ENCODE measurements at regions not wholly inside any gene's neighbourhood (a gene's known extent, or its start where the extent isn't known, plus 50 kb on each side); places are given as distances from the start of the nearest gene placed in this dataset.
"Not testable (repeated sequence)": the region's sequence is repeated elsewhere in the genome, so short reads cannot be mapped to it uniquely, and the experiment has no call there.

- no peak for DNase-seq
These were observed 51.1 kb upstream of the CRY1 start for GRCh38 chr12:107144441-107144840.

GRCh38 chr12:107144990-107145389, 51.6 kb upstream of the CRY1 start:
- no peak for DNase-seq

GRCh38 chr12:107145397-107145796, 52.0 kb upstream of the CRY1 start:
- DNase-seq = no peak

- no peak for DNase-seq
These were observed 54.8 kb upstream of the CRY1 start for GRCh38 chr12:107148107-107148506.

- DNase-seq = no peak
These were observed 59.0 kb upstream of the CRY1 start for GRCh38 chr12:107152315-107152714.

GRCh38 chr12:107159384-107159900, 66.1 kb upstream of the CRY1 start:
- DNase-seq = no peak

- DNase-seq = no peak
These were observed 70.1 kb upstream of the CRY1 start for GRCh38 chr12:107163413-107163812.

- DNase-seq = no peak
These were observed 71.0 kb upstream of the CRY1 start for GRCh38 chr12:107164392-107164791.

- no peak for DNase-seq
These were observed 72.2 kb upstream of the CRY1 start for GRCh38 chr12:107165581-107165980.

- no peak for DNase-seq
These were observed 74.4 kb upstream of the CRY1 start for GRCh38 chr12:107167756-107168155.

GRCh38 chr12:107169200-107169599, 75.9 kb upstream of the CRY1 start:
- no peak for DNase-seq

GRCh38 chr12:107178776-107179175, 85.4 kb upstream of the CRY1 start:
- DNase-seq = no peak

GRCh38 chr12:107179871-107180270, 86.5 kb upstream of the CRY1 start:
- no peak for DNase-seq

GRCh38 chr12:107180272-107180671, 86.9 kb upstream of the CRY1 start:
- DNase-seq = no peak

GRCh38 chr12:107184359-107184930, 91.1 kb upstream of the CRY1 start:
- no peak for DNase-seq

- DNase-seq = no peak
These were observed 103.3 kb upstream of the CRY1 start for GRCh38 chr12:107196681-107197080.

- no peak for DNase-seq
These were observed 107.0 kb upstream of the CRY1 start for GRCh38 chr12:107200394-107200793.

- DNase-seq = no peak
These were observed 114.7 kb upstream of the CRY1 start for GRCh38 chr12:107207931-107208525.

GRCh38 chr12:107209700-107210099, 116.4 kb upstream of the CRY1 start:
- DNase-seq = not testable (repeated sequence)

GRCh38 chr12:107214373-107214773, 121.0 kb upstream of the CRY1 start:
- not testable (repeated sequence) for DNase-seq

GRCh38 chr12:107216411-107216810, 123.1 kb upstream of the CRY1 start:
- not testable (repeated sequence) for DNase-seq

GRCh38 chr12:107219301-107219700, 126.0 kb upstream of the CRY1 start:
- no peak for DNase-seq

GRCh38 chr12:107221913-107222312, 128.6 kb upstream of the CRY1 start:
- DNase-seq = no peak

GRCh38 chr12:107223821-107224220, 130.5 kb upstream of the CRY1 start:
- no peak for DNase-seq

GRCh38 chr12:107225635-107226034, 132.3 kb upstream of the CRY1 start:
- DNase-seq = no peak

Data from NCI-H1436 treated with DMSO at 0.1 percent for 48 hours (cell line).